ENCODE measurements at regions not wholly inside any gene's neighbourhood (a gene's known extent, or its start where the extent isn't known, plus 50 kb on each side); places are given as distances from the start of the nearest gene placed in this dataset.
"Not testable (repeated sequence)": the region's sequence is repeated elsewhere in the genome, so short reads cannot be mapped to it uniquely, and the experiment has no call there.

DNA sequence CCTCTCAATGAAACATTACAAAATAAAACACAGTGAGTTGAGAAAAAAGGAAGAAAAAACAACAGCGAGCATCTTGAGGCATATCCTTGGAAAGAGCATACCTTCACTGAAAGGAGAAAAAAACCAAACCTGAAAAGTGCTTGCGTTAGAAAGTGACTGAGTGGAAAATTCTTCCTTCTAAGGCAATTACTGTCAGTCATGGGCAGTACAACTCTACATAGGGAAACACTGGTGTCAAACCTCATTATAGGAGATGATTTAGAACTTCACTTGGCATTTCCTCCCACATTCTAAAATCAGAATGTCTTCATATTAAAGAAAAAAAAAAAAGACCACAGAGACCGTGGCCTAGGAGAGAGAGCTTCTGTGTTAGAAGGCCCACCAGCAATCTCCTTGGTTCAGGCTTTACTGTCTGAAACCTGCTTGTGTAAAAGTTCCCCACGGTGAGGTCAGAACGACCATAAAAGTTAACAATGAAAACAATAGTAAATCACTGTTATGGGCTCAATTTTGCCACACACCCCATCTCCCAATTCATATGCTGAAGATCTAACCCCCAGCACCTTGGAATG lies 91.1 kb upstream of the CRY1 start:
- TF ChIP-seq, protein P1, sequence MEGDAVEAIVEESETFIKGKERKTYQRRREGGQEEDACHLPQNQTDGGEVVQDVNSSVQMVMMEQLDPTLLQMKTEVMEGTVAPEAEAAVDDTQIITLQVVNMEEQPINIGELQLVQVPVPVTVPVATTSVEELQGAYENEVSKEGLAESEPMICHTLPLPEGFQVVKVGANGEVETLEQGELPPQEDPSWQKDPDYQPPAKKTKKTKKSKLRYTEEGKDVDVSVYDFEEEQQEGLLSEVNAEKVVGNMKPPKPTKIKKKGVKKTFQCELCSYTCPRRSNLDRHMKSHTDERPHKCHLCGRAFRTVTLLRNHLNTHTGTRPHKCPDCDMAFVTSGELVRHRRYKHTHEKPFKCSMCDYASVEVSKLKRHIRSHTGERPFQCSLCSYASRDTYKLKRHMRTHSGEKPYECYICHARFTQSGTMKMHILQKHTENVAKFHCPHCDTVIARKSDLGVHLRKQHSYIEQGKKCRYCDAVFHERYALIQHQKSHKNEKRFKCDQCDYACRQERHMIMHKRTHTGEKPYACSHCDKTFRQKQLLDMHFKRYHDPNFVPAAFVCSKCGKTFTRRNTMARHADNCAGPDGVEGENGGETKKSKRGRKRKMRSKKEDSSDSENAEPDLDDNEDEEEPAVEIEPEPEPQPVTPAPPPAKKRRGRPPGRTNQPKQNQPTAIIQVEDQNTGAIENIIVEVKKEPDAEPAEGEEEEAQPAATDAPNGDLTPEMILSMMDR (IDR thresholded peaks at IDR 0.05; ENCODE audit: low read depth, low read length) = no peak
- no peak for DNase-seq (ENCODE audit: extremely low read depth, low read depth)

DNA sequence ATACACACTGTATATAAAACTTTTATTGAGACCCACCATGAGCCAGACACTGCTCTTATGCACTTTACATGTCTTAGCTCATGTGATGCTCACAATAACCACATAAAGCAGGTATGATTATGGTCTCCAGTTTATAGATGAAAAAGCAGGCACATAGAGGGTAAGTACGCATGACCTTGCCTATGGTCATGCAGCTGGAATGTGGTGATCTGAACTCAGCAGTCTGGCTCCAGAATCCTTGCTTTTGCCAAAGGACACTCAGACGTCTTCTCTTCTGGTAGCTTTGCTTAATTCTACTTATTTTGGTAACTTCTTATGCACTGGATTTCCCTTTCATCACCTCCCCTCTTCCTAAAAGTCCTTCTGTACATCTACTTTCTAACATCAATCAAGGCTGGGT lies 103.3 kb upstream of the CRY1 start:
- TF ChIP-seq, protein P1 (IDR thresholded peaks at IDR 0.05; ENCODE audit: low read depth, low read length) = no peak
- DNase-seq (ENCODE audit: extremely low read depth, low read depth) = no peak

DNA sequence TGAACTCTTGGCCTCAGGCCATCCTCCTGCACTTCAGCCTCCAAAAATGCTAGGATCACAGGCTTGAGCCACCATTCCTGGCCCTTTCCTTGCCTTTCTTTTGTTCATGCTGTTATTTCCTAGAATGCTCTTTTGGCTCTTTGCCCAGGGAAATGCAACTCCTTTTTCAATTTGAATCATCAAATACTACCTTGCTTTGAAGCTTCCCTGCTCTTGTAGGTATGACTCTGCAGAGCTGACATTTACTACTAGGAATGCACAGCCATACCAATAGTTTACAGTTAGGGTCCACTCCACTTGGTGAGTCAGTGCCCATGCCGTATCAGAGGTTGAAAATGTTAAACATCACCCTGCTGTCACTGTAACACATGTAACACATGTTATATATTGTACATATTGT lies 107.0 kb upstream of the CRY1 start:
- TF ChIP-seq, protein P1 (IDR thresholded peaks at IDR 0.05; ENCODE audit: low read depth, low read length) = no peak

DNA sequence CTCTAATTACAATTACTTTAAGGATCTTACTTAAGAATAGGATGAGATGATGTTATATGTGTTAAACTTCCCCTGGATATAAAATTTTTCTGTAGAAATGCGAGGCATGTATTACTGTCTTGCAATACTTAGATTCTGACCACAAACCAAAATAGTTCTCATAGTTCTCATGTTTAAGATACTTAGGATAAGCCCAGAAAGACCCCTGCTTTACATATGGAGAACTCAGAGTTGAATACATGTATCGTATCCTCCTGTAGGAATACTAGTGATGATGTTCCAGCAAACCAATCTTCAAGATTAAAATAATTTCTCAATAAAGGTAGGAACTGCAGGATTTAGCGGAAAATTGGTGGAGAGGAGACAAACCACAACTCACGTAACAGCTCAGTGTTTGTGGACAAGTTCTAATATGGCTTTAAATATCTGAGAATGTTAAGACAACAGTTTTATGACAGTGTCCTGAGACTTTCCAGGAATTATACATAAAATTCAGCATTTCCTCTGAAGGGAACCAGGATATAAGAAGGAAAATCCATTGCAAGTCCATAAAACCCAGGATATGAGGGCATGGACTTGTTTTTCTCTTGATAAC lies 114.7 kb upstream of the CRY1 start:
- TF ChIP-seq, protein P1 (IDR thresholded peaks at IDR 0.05; ENCODE audit: low read depth, low read length) = no peak
- no peak for DNase-seq (ENCODE audit: extremely low read depth, low read depth)

More for the DNA sequence above, 107.0 kb upstream of the CRY1 start:
- no peak for DNase-seq (ENCODE audit: extremely low read depth, low read depth)

DNA sequence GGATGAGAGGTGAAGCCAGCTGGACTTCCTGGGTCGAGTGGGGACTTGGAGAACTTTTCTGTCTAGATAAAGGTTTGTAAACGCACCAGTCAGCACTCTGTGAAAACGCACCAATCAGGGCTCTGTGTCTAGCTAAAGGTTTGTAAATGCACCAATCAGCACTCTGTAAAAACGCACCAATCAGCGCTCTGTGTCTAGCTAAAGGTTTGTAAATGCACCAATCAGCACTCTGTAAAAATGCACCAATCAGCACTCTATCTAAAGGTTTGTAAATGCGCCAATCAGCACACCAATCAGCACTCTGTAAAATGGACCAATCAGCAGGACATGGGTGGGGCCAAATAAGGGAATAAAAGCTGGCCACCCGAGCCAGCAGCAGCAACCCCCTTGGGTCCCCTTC lies 116.4 kb upstream of the CRY1 start:
- DNase-seq (ENCODE audit: extremely low read depth, low read depth) = not testable (repeated sequence)

DNA sequence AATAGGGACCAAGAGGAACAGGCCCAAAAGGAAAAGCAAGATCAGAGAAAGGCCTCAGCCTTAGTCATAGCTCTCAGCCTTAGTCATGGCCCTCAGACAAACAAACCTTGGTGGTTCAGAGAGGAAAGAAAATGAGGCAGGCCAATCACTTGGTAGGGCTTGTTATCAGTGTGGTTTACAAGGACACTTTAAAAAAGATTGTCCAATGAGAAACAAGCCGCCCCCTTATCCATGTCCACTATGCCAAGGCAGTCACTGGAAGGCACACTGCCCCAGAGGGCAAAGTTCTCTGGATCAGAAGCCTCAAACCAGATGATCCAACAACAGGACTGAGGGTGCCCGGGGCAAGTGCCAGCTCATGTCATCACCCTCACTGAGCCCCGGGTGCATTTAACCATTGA lies 121.0 kb upstream of the CRY1 start:
- DNase-seq (ENCODE audit: extremely low read depth, low read depth) = not testable (repeated sequence)

DNA sequence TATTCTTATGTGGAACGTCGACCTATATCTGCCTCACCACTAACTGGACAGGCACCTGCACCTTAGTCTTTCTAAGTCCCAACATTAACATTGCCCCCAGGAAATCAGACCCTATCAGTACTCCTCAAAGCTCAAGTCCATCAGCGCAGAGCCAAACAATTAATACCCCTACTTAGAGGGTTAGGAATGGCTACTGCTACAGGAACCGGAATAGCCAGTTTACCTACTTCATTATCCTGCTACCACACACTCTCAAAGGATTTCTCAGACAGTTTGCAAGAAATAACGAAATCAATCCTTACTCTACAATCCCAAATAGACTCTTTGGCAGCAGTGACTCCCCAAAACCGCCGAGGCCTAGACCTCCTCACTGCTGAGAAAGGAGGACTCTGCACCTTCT lies 123.1 kb upstream of the CRY1 start:
- not testable (repeated sequence) for DNase-seq (ENCODE audit: extremely low read depth, low read depth)

DNA sequence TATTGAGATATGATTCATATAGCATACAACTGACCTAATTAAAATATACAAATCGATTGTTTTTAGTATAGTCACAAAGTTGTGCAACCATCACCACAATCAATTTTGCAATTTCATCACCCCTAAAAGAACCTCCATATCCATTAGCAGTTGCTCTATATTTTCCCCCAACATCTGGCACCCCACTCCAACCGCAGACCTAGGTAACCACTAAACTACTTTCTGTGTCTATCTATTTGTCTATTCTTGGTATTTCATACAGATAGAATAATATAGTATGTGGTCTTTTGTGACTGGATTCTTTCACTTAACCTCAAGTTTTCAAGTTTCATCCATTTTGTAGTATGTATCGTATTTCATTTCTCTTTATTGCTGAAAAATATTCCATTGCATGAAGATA lies 126.0 kb upstream of the CRY1 start:
- TF ChIP-seq, protein P1 (IDR thresholded peaks at IDR 0.05; ENCODE audit: low read depth, low read length) = no peak
- DNase-seq (ENCODE audit: extremely low read depth, low read depth) = no peak

DNA sequence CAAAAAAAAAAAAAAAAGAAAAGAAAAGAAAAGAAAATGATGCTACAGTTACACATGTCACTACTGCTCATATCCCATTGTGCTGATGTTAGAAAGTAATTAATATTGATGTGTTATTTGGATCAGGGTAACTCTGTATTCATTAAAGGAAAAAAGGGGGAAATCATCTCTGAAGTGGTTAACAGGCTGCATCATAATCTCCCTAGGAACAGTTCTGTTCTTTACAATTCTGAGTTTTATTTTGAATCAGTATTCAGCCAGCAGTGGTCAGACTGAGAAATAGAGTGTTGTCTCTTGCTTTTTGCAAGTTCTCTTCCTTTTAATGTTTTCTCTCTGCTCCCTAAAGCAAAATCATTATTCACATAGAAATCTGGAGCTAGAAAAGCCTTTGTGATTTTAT lies 128.6 kb upstream of the CRY1 start:
- DNase-seq (ENCODE audit: extremely low read depth, low read depth) = no peak
- TF ChIP-seq, protein P1 (IDR thresholded peaks at IDR 0.05; ENCODE audit: low read depth, low read length) = no peak
